ENCODE measurements at regions not wholly inside any gene's neighbourhood (a gene's known extent, or its start where the extent isn't known, plus 50 kb on each side); places are given as distances from the start of the nearest gene placed in this dataset.
"Not testable (repeated sequence)": the region's sequence is repeated elsewhere in the genome, so short reads cannot be mapped to it uniquely, and the experiment has no call there.

DNA sequence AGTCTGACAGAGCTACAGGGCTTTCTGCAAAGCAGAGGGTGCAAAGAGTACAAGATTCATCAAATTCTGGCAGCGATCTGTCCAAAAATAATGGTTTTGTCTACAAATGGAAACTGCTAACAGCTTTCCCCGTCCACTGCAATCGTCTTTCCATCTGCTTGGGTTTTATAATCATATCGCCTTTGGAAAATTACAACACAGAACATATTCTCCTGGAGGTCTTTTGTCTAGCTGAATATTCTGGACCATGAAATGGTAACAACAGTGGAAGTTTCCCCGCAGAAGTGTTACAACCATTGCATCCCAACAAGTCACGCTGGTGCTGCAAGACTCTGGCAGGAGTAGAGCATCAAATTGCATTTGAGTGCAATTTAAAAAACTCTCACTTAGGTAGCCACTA lies 101.2 kb upstream of the BOD1L1 start:
- no peaks in the 10 kb centered on the region for H3K4me1 ChIP-seq
- H3K4me3 ChIP-seq = no peak overlapping the region
- H3K27me3 ChIP-seq = no peaks in the 10 kb centered on the region
- intact Hi-C loops (cut with DNase I; ENCODE audit: low total_unique reads) = no loop called here
- H3K27ac ChIP-seq = no peak overlapping the region
- DNase-seq = no peak
- no peaks in the 10 kb centered on the region for H3K9me3 ChIP-seq
- TF ChIP-seq, protein P1, sequence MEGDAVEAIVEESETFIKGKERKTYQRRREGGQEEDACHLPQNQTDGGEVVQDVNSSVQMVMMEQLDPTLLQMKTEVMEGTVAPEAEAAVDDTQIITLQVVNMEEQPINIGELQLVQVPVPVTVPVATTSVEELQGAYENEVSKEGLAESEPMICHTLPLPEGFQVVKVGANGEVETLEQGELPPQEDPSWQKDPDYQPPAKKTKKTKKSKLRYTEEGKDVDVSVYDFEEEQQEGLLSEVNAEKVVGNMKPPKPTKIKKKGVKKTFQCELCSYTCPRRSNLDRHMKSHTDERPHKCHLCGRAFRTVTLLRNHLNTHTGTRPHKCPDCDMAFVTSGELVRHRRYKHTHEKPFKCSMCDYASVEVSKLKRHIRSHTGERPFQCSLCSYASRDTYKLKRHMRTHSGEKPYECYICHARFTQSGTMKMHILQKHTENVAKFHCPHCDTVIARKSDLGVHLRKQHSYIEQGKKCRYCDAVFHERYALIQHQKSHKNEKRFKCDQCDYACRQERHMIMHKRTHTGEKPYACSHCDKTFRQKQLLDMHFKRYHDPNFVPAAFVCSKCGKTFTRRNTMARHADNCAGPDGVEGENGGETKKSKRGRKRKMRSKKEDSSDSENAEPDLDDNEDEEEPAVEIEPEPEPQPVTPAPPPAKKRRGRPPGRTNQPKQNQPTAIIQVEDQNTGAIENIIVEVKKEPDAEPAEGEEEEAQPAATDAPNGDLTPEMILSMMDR (IDR thresholded peaks at IDR 0.05) = no peak
- no peaks in the 10 kb centered on the region for H3K36me3 ChIP-seq

DNA sequence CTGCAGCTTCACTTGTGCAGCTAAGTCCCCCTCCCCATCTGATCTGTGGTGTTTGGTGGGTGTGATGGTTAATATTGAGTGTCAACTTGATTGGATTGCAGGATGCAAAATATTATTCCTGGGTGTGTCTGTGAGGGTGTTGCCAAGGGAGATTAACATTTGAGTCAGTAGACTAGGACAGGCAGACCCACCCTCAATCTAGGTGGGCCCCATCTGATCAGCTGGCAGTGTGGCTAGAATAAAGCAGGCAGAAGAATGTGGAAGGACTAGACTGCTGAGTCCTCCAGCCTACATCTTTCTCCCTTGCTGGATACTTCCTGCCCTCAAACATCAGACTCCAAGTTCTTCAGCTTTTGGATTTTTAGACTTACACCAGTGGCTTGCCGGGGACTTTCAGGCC lies 103.5 kb upstream of the BOD1L1 start:
- H3K36me3 ChIP-seq = no peaks in the 10 kb centered on the region
- no peaks in the 10 kb centered on the region for H3K4me1 ChIP-seq
- no peaks in the 10 kb centered on the region for H3K27me3 ChIP-seq
- no peak overlapping the region for H3K4me3 ChIP-seq
- TF ChIP-seq, protein P1 (IDR thresholded peaks at IDR 0.05) = no peak
- intact Hi-C loops (cut with DNase I; ENCODE audit: low total_unique reads) = no loop called here
- no peak overlapping the region for H3K27ac ChIP-seq
- DNase-seq = no peak
- H3K9me3 ChIP-seq = no peaks in the 10 kb centered on the region

DNA sequence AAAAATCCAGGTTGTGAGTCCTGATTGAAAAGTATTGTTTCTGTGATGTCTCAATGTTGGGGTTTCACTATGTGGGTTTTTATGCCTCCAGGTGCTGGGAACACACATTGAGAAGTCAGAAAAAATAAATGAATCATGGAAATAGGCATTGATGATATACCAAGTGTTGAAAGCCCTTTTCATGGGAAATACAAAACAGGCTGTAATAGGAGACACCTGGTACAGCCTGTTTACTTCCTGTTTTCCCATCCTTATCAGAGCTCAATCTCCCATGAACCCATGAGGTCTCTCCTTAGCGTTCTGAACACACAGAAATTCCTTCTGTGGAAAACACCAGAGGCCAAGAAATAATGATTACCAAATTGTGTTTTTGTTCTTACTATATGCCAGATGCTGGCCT lies 106.3 kb upstream of the BOD1L1 start:
- no peaks in the 10 kb centered on the region for H3K27me3 ChIP-seq
- no peak overlapping the region for H3K27ac ChIP-seq
- no peaks in the 10 kb centered on the region for H3K36me3 ChIP-seq
- intact Hi-C loops (cut with DNase I; ENCODE audit: low total_unique reads) = no loop called here
- DNase-seq = no peak
- no peaks in the 10 kb centered on the region for H3K9me3 ChIP-seq
- TF ChIP-seq, protein P1 (IDR thresholded peaks at IDR 0.05) = no peak
- H3K4me3 ChIP-seq = no peak overlapping the region
- no peaks in the 10 kb centered on the region for H3K4me1 ChIP-seq

GRCh38 chr4:13750594-13750993 lies 123.1 kb upstream of the BOD1L1 start:
- TF ChIP-seq, protein P1 (IDR thresholded peaks at IDR 0.05) = no peak
- intact Hi-C loops (cut with DNase I; ENCODE audit: low total_unique reads) = no loop called here
- Histone ChIP-seq H3K4me3 (no peak overlapping the region), H3K36me3 (no peaks in the 10 kb centered on the region), H3K4me1 (no peaks in the 10 kb centered on the region), H3K27me3 (no peaks in the 10 kb centered on the region), H3K9me3 (no peaks in the 10 kb centered on the region), H3K27ac (no peak overlapping the region)
- no peak for DNase-seq

DNA sequence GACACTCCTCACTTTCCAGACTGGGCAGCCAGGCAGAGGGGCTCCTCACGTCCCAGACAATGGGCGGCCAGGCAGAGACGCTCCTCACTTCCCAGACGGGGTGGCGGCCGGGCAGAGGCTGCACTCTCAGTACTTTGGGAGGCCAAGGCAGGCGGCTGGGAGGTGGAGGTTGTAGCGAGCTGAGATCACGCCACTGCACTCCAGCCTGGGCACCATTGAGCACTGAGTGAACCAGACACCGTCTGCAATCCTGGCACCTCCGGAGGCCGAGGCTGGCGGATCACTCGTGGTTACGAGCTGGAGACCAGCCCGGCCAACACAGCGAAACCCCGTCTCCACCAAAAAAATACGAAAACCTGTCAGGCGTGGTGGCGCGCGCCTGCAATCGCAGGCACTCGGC lies 134.1 kb upstream of the BOD1L1 start:
- H3K4me3 ChIP-seq; H3K27ac ChIP-seq; intact Hi-C loops (cut with DNase I; ENCODE audit: low total_unique reads); H3K36me3 ChIP-seq; DNase-seq; H3K27me3 ChIP-seq; H3K9me3 ChIP-seq; H3K4me1 ChIP-seq: not testable (repeated sequence)

- DNase-seq = no peak
- H3K27ac ChIP-seq = no peak overlapping the region
- TF ChIP-seq, protein P1 (IDR thresholded peaks at IDR 0.05) = no peak
- no peaks in the 10 kb centered on the region for H3K4me1 ChIP-seq
- H3K27me3 ChIP-seq = no peaks in the 10 kb centered on the region
- intact Hi-C loops (cut with DNase I; ENCODE audit: low total_unique reads) = no loop called here
- H3K36me3 ChIP-seq = no peaks in the 10 kb centered on the region
- no peaks in the 10 kb centered on the region for H3K9me3 ChIP-seq
- H3K4me3 ChIP-seq = no peak overlapping the region
Measured at GRCh38 chr4:13762130-13762529, 134.6 kb upstream of the BOD1L1 start.

All from tibial artery (tissue), 4 donors.